Right lobe of liver (tissue), 4 donors: ENCODE measurements at regions not wholly inside any gene's neighbourhood (a gene's known extent, or its start where the extent isn't known, plus 50 kb on each side); places are given as distances from the start of the nearest gene placed in this dataset.
"Not testable (repeated sequence)": the region's sequence is repeated elsewhere in the genome, so short reads cannot be mapped to it uniquely, and the experiment has no call there.

Experiments used
- POLR2A ChIP-seq: fragments of 450-650 bp; IDR thresholded peaks from one replicate; pipeline ENCODE4 v1.6.1; 2017; ENCODE audit warnings: antibody characterized with exemption, mild to moderate bottlenecking
- TF ChIP-seq, protein P1 (sequence below), 4 donors: fragments of 200-600 bp in 3 of 4; fragments of 450-650 bp in 1 of 4; IDR thresholded peaks; one replicate each; pipeline versions ENCODE4 v1.5.1 to v1.8.0; 2016 to 2022; ENCODE audit warnings: antibody characterized with exemption in 4 of 4, mild to moderate bottlenecking in 2 of 4
- donor health status: DM: no; HTN: no; CAD: no.
- donor health status: DM: no; HTN: no; CAD: no.
- donor health status: DM: no; HTN: yes; CAD: no.

DNA sequence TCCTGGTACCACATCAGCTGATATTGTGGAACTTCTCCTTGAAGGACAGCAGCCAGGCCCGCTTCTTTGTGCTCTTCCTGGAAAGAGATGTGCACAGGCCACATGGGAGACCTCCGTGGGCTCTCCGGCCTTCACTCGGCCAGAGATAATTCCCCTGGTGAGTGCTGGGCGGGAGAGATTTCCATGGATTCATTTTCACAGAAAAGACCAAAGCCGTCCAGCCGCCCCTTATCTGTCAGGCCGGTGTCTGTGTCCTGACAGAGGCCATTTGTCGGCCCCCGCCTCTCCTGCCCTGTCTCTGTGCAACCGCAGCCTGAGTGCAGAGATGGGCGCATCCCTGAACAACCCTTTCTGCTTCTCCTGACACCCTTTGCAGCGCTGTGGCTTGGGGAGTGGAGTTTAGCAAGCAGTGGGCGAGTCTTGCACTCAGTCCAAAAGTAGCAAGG lies 197.9 kb downstream of the BANP start:
- TF ChIP-seq, protein P1, sequence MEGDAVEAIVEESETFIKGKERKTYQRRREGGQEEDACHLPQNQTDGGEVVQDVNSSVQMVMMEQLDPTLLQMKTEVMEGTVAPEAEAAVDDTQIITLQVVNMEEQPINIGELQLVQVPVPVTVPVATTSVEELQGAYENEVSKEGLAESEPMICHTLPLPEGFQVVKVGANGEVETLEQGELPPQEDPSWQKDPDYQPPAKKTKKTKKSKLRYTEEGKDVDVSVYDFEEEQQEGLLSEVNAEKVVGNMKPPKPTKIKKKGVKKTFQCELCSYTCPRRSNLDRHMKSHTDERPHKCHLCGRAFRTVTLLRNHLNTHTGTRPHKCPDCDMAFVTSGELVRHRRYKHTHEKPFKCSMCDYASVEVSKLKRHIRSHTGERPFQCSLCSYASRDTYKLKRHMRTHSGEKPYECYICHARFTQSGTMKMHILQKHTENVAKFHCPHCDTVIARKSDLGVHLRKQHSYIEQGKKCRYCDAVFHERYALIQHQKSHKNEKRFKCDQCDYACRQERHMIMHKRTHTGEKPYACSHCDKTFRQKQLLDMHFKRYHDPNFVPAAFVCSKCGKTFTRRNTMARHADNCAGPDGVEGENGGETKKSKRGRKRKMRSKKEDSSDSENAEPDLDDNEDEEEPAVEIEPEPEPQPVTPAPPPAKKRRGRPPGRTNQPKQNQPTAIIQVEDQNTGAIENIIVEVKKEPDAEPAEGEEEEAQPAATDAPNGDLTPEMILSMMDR (IDR thresholded peaks at IDR 0.05), result not testable (repeated sequence)
- not testable (repeated sequence) for TF ChIP-seq POLR2A
